GM18873 (cell line): ENCODE measurements at regions not wholly inside any gene's neighbourhood (a gene's known extent, or its start where the extent isn't known, plus 50 kb on each side); places are given as distances from the start of the nearest gene placed in this dataset.
"Not testable (repeated sequence)": the region's sequence is repeated elsewhere in the genome, so short reads cannot be mapped to it uniquely, and the experiment has no call there.

ENCODE experiments used
- ATAC-seq: cut with Tn5 transposase; IDR thresholded peaks from one replicate; pipeline ENCODE4 v1.9.1; 2021; ENCODE audit warnings: mild to moderate bottlenecking, moderate library complexity, moderate number of reproducible peaks; ENCODE audit not compliant: unreplicated experiment, low FRiP score

GRCh38 chrX:140172401-140172800 is 207.1 kb upstream of the CXorf66 start:
- no peak for ATAC-seq

GRCh38 chrX:140167551-140167950 is 202.2 kb upstream of the CXorf66 start:
- no peak for ATAC-seq

GRCh38 chrX:140165849-140166248 is 200.5 kb upstream of the CXorf66 start:
- ATAC-seq, result no peak

- no peak for ATAC-seq
Observed at GRCh38 chrX:140164391-140164790, 199.1 kb upstream of the CXorf66 start.

DNA sequence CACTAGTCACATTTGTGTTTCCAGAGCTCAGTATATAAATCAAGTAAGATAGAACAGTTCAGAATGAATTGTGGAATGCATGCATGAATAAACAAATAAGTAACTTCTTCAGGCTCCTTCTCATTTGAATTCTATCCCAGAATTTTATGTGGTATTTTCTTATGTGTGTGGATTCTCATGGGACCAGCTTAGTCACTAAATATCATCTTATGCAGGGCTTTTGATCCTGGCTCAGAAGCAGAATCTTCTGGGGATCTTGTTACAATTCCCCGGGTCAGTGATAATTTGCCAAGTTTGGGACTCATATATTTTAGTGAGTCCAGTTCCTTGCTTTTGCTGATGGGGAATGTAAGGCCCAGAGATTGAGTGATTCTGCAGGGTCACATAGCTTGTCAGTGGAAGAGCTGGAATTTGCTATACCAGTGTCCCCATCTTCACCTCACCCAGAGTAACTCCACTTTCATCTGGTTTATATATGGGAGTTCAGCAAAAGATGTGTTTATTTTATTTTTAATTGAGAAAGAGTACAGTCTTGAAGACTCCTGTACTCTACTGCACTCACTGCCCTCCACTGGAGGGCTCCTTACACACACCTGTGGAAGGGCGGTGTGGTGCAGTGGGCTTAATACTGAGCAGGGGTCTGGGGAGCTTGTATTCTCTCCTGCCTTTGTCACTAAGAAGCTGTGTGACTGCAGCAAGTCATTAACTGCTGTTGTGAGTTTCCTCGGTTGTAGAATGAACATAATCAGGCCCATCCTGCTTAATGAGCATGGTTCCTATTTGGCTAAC is 198.2 kb upstream of the CXorf66 start:
- ATAC-seq, result no peak

DNA sequence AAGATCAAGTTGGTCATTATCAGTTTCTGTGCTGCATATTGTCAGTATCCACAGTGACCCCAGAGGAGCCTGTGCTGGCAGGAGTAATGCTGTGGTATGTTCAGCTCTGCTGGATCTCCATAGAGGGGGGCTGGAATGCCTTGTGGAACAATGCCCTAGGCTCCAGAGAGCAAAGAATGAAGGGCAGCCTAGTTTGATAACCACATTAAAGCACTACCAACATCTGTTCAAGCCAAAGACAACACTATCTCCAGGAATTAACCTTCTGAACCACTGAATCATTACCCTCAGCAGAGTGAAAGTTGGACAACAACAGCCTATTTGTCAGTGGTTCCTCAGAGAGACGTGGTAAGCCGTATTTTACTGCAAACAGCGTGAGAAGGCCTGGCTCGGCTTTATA is 192.3 kb upstream of the CXorf66 start:
- no peak for ATAC-seq

- no peak for ATAC-seq
Observed at GRCh38 chrX:140157143-140157542, 191.8 kb upstream of the CXorf66 start.

- no peak for ATAC-seq
Observed at GRCh38 chrX:140151316-140151715, 186.0 kb upstream of the CXorf66 start.

GRCh38 chrX:140149761-140150160 is 184.4 kb upstream of the CXorf66 start:
- ATAC-seq, result no peak

DNA sequence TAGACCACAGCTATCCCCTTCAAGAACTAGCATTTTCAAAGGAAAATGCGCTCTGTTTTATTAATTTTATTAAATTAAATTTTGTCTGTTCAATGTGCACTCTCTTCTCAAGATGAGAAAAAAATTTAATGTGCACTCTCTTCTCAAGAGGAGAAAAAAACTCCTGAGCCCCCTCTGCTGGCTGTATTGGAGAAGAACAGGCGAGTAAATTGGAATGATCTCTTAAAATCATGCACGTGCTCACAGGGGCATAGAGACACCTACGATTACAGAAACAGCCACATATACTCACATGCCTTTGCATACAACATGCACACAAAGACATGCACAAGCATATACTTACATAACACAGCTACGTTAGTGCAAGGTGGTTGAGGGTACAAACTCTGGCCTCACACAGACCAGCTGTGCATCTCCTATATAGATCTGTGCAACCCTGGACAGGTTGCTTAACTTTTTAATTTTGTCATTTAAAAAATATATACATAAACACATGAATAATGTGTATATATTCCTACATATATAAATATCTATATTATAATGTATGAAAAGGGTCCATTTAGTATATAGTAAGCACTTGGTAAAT is 176.2 kb upstream of the CXorf66 start:
- peak; percentile 53 for ATAC-seq

- ATAC-seq, result not testable (repeated sequence)
Observed at GRCh38 chrX:140138492-140138891, 173.2 kb upstream of the CXorf66 start.

- ATAC-seq, result not testable (repeated sequence)
Observed at GRCh38 chrX:140138065-140138464, 172.7 kb upstream of the CXorf66 start.

- no peak for ATAC-seq
Observed at GRCh38 chrX:140132937-140133336, 167.6 kb upstream of the CXorf66 start.

DNA sequence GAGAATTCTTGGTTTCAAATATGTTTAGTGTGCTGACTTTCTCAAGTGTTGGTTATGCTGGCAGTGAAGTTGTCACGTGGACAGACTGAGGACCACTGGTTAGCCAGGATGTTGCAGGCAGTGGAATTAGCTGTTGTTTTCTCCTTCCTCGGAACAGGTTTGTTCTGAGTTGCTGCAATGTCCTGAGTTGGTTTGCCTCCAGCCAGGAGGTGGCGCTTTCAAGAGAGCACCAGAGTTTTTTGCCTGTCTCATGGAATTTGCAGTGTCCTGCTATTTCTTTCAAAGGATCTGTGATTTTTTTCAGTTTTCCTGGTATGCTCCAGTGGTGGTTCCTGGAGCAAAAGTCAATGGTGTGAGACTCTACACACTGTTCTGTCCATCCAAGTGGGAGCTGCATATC is 158.1 kb upstream of the CXorf66 start:
- no peak for ATAC-seq

GRCh38 chrX:140114059-140114458 is 148.7 kb upstream of the CXorf66 start:
- not testable (repeated sequence) for ATAC-seq

DNA sequence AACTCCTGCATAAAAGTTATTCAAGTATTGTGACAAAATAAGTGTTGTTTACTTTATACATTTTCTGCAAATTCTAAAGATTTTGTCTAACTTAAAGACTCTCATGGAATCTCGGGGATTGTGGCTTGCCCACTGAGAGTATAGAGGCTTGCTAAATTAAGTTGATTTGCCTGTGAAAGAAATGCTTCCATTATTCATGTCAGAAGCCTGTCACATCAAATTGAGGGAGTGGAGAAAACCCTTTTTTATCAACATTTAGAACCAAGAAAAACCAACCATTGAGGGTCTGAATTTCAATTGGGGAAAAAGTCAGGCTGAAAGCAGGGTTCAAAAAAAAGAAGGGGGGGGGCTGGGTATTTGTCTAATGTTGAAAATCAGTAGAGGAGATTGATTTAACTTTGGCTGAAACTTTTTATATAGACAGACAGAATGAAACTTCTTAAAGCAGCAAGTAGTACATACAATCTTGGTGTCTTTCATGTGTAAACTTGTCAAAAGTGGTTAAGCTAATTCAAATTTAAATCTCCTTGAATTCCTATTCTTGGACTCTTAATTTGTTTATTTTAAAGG is 144.8 kb upstream of the CXorf66 start:
- ATAC-seq, result no peak

DNA sequence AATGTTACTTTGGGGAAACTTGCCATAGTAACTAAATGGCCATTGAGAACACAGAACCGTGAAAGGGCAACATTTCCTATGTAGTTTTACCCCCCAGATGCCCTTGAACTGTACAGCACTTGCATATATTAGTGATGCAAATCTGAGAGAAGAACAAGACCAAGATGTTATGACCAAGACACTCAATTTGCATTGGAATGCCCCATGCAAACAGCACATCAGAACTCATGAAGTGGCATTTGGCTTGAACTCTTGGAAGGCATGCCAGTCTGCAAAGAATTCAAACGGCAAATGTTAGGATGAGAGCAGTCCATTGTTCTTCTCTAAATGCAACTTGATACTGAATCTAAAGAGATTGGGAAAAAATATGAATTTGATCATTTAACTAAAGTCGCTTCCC is 139.4 kb upstream of the CXorf66 start:
- no peak for ATAC-seq

- no peak for ATAC-seq
Observed at GRCh38 chrX:140099221-140099620, 133.9 kb upstream of the CXorf66 start.

DNA sequence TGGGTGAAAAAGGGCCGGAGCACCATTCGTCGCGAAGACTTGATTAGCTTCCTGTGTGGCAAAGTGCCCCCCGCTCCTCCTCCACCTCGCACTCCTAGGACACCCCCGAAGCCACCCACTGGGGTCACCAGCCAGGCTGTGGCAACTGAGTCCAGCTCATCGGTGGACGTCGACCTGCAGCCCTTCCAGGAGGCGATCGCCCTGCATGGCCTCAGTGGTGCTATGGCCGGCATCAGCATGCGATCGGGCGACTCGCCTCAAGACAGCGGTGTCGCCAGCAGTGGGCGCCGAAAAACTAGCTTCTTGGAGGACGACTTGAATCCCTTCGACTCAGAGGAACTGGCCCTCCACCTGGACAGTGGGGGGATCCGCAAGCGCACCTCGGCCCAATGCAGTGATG is 126.8 kb upstream of the CXorf66 start:
- ATAC-seq, result no peak

DNA sequence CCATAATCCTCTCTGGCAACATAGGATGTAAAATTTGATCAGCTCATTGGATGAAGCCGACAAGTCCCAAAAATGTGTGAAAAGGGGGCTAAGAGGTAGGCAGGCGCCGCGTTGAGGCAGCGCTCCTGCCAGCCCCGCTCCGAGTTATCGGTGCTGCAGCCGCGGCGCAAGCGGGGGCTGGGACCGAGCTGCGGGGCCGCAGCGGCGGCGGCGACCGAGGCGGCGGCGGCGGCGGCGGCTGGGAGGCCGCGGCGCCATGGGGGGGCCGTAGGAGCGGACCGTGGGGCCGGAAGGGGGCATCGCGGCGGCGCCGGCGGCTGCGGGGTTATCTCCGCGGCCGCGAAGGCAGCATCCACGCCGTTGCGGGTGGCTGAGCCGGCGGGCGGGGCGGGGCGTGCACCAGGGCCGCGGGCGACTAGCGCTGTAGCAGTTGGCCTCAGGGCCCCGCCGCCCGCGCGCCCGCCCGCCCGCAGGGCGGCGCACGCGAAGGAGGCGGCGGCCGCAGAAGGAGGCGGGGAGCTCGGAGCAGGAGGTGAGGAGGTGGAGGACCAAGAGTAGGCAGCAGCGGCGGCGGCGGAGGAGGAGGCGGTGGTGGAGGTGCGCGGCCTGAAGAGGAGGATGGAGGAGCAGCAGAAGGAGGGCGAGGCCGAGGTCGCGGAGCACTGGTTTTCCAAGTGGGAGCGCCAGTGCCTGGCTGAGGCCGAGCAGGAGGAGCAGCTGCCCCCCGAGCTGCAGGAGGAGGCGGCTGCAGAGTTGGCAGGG is 126.0 kb upstream of the CXorf66 start:
- no peak for ATAC-seq

- ATAC-seq, result no peak
Observed at GRCh38 chrX:140090800-140091124, 125.4 kb upstream of the CXorf66 start.
